BE2C (cell line): ENCODE measurements at regions not wholly inside any gene's neighbourhood (a gene's known extent, or its start where the extent isn't known, plus 50 kb on each side); places are given as distances from the start of the nearest gene placed in this dataset.

ENCODE experiments used
- DNase-seq: peaks from one replicate; pipeline ENCODE4 v3.0.0-alpha.2; 2020
- H3K27me3 ChIP-seq: fragments of 250-450 bp; sonication (Bioruptor Pico); 2 replicates; pipeline ENCODE4 v1.5.1; 2020; ENCODE audit warnings: mild to moderate bottlenecking
- H3K36me3 ChIP-seq: fragments of 250-450 bp; sonication (Bioruptor Pico); 2 replicates; pipeline ENCODE4 v1.5.1; 2020; ENCODE audit warnings: mild to moderate bottlenecking
- H3K4me1 ChIP-seq: fragments of 250-450 bp; sonication (Bioruptor Pico); 2 replicates; pipeline ENCODE4 v1.5.1; 2020
- H3K4me3 ChIP-seq: 2 replicates; pipeline ENCODE4 v1.5.1; 2011; ENCODE audit warnings: low read depth, low read length
- H3K9me3 ChIP-seq: fragments of 250-450 bp; sonication (Bioruptor Pico); 2 replicates; pipeline ENCODE4 v1.5.1; 2020
- TF ChIP-seq, protein P1 (sequence below): IDR thresholded peaks from 2 replicates; pipeline ENCODE4 v1.5.1; 2012; ENCODE audit warnings: mild to moderate bottlenecking, low read depth, low read length

- H3K9me3 ChIP-seq, result no peaks in the 10 kb centered on the region
- no peaks in the 10 kb centered on the region for H3K4me1 ChIP-seq
- H3K27me3 ChIP-seq, result no peaks in the 10 kb centered on the region
- H3K4me3 ChIP-seq, result no peak overlapping the region
- TF ChIP-seq, protein P1, sequence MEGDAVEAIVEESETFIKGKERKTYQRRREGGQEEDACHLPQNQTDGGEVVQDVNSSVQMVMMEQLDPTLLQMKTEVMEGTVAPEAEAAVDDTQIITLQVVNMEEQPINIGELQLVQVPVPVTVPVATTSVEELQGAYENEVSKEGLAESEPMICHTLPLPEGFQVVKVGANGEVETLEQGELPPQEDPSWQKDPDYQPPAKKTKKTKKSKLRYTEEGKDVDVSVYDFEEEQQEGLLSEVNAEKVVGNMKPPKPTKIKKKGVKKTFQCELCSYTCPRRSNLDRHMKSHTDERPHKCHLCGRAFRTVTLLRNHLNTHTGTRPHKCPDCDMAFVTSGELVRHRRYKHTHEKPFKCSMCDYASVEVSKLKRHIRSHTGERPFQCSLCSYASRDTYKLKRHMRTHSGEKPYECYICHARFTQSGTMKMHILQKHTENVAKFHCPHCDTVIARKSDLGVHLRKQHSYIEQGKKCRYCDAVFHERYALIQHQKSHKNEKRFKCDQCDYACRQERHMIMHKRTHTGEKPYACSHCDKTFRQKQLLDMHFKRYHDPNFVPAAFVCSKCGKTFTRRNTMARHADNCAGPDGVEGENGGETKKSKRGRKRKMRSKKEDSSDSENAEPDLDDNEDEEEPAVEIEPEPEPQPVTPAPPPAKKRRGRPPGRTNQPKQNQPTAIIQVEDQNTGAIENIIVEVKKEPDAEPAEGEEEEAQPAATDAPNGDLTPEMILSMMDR, result no peak
- DNase-seq, result no peak
- H3K36me3 ChIP-seq, result no peaks in the 10 kb centered on the region
These were observed 87.6 kb upstream of the NEBL start for GRCh38 chr10:20984662-20985061.

GRCh38 chr10:20981419-20981953 is 84.4 kb upstream of the NEBL start:
- H3K9me3 ChIP-seq, result no peaks in the 10 kb centered on the region
- TF ChIP-seq, protein P1, result no peak
- no peak overlapping the region for H3K4me3 ChIP-seq
- H3K36me3 ChIP-seq, result no peaks in the 10 kb centered on the region
- no peaks in the 10 kb centered on the region for H3K27me3 ChIP-seq
- H3K4me1 ChIP-seq, result no peaks in the 10 kb centered on the region
- no peak for DNase-seq

GRCh38 chr10:20978617-20979016 is 81.5 kb upstream of the NEBL start:
- Histone ChIP-seq H3K36me3 (no peaks in the 10 kb centered on the region), H3K27me3 (no peaks in the 10 kb centered on the region), H3K4me1 (no peaks in the 10 kb centered on the region), H3K9me3 (no peaks in the 10 kb centered on the region), H3K4me3 (no peak overlapping the region)
- DNase-seq, result no peak
- TF ChIP-seq, protein P1, result no peak

GRCh38 chr10:20977300-20977699 is 80.2 kb upstream of the NEBL start:
- TF ChIP-seq, protein P1, result no peak
- no peaks in the 10 kb centered on the region for H3K4me1 ChIP-seq
- no peaks in the 10 kb centered on the region for H3K27me3 ChIP-seq
- DNase-seq, result no peak
- no peaks in the 10 kb centered on the region for H3K36me3 ChIP-seq
- no peaks in the 10 kb centered on the region for H3K9me3 ChIP-seq
- H3K4me3 ChIP-seq, result no peak overlapping the region

- H3K36me3 ChIP-seq, result no peaks in the 10 kb centered on the region
- H3K9me3 ChIP-seq, result no peaks in the 10 kb centered on the region
- no peaks in the 10 kb centered on the region for H3K27me3 ChIP-seq
- H3K4me1 ChIP-seq, result no peaks in the 10 kb centered on the region
- H3K4me3 ChIP-seq, result no peak overlapping the region
- DNase-seq, result no peak
- TF ChIP-seq, protein P1, result no peak
These were observed 79.8 kb upstream of the NEBL start for GRCh38 chr10:20976891-20977290.

DNA sequence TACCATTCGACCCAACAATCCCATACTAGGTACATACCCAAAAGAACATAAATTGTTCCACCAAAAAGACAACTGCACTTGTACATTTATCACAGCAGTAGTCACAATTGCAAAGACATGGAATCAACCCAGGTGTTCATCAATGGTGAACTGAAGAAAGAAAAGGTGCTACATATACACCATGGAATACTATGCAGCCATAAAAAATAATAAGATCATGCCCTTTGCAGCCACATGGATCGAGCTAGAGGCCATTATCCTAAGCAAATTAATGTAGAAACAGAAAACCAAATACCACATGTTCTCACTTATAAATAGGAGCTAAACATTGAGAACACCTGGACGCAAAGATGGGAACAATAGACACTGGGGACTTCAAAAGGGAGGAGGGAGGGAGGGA is 79.3 kb upstream of the NEBL start:
- no peaks in the 10 kb centered on the region for H3K36me3 ChIP-seq
- no peak for DNase-seq
- no peaks in the 10 kb centered on the region for H3K27me3 ChIP-seq
- no peaks in the 10 kb centered on the region for H3K9me3 ChIP-seq
- H3K4me3 ChIP-seq, result no peak overlapping the region
- TF ChIP-seq, protein P1, result no peak
- H3K4me1 ChIP-seq, result no peaks in the 10 kb centered on the region
